Ishikawa (cell line): ENCODE measurements at regions not wholly inside any gene's neighbourhood (a gene's known extent, or its start where the extent isn't known, plus 50 kb on each side); places are given as distances from the start of the nearest gene placed in this dataset.

Source experiments
- CEBPB ChIP-seq: IDR thresholded peaks from 2 replicates; pipeline ENCODE4 v1.6.1; 2012
- CREB1 ChIP-seq: IDR thresholded peaks from 2 replicates; pipeline ENCODE4 v1.6.1; 2012; ENCODE audit warnings: low read depth
- EGR1 ChIP-seq: IDR thresholded peaks from 2 replicates; pipeline ENCODE4 v1.6.1; 2012
- EP300 ChIP-seq: IDR thresholded peaks from 2 replicates; pipeline ENCODE4 v1.6.1; 2012; ENCODE audit warnings: borderline replicate concordance
- FOXM1 ChIP-seq: IDR thresholded peaks from 2 replicates; pipeline ENCODE4 v1.6.1; 2012; ENCODE audit warnings: low read depth, borderline replicate concordance
- NFIC ChIP-seq: IDR thresholded peaks from 2 replicates; pipeline ENCODE4 v1.6.1; 2012
- RAD21 ChIP-seq: IDR thresholded peaks from 2 replicates; pipeline ENCODE4 v1.6.1; 2012; ENCODE audit warnings: low read depth
- TAF1 ChIP-seq: IDR thresholded peaks from 2 replicates; pipeline ENCODE4 v1.6.1; 2012; ENCODE audit warnings: low read depth, mild to moderate bottlenecking
- YY1 ChIP-seq: IDR thresholded peaks from 2 replicates; pipeline ENCODE4 v1.6.1; 2012; ENCODE audit warnings: low read depth
- ZBTB7A ChIP-seq: IDR thresholded peaks from 2 replicates; pipeline ENCODE4 v1.6.1; 2012; ENCODE audit warnings: low read depth
- TF ChIP-seq, protein P1 (sequence below): IDR thresholded peaks from 2 replicates; pipeline ENCODE4 v1.6.1; 2012; ENCODE audit warnings: low read depth, mild to moderate bottlenecking
- TF ChIP-seq, protein P2 (sequence below): IDR thresholded peaks from 2 replicates; pipeline ENCODE4 v1.6.1; 2012

DNA sequence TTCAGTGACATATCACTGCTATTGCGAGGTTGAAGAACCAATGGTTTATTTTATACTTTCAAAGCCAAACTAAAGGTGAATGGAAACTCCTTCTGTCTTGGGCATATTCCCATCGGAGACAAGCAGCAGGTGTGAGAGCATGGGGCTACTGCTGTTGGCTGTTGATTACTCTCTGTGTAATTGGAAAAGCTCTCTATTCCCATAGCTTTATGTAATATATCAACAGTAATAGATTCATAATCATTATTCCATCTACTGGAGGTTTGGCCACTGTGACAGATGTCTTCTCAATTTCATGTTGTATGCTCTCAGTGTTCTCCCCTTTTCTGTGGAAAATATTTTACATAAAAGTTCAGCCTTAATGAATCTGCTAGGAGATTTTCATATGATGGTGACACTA, 352.0 kb downstream of the BTG1 start:
- TF ChIP-seq RAD21 (no peak), FOXM1 (no peak), EGR1 (no peak), CEBPB (no peak), ZBTB7A (no peak), NFIC (no peak), EP300 (no peak), TAF1 (no peak), YY1 (no peak), CREB1 (no peak)
- TF ChIP-seq, protein P1, sequence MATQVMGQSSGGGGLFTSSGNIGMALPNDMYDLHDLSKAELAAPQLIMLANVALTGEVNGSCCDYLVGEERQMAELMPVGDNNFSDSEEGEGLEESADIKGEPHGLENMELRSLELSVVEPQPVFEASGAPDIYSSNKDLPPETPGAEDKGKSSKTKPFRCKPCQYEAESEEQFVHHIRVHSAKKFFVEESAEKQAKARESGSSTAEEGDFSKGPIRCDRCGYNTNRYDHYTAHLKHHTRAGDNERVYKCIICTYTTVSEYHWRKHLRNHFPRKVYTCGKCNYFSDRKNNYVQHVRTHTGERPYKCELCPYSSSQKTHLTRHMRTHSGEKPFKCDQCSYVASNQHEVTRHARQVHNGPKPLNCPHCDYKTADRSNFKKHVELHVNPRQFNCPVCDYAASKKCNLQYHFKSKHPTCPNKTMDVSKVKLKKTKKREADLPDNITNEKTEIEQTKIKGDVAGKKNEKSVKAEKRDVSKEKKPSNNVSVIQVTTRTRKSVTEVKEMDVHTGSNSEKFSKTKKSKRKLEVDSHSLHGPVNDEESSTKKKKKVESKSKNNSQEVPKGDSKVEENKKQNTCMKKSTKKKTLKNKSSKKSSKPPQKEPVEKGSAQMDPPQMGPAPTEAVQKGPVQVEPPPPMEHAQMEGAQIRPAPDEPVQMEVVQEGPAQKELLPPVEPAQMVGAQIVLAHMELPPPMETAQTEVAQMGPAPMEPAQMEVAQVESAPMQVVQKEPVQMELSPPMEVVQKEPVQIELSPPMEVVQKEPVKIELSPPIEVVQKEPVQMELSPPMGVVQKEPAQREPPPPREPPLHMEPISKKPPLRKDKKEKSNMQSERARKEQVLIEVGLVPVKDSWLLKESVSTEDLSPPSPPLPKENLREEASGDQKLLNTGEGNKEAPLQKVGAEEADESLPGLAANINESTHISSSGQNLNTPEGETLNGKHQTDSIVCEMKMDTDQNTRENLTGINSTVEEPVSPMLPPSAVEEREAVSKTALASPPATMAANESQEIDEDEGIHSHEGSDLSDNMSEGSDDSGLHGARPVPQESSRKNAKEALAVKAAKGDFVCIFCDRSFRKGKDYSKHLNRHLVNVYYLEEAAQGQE: no peak
- TF ChIP-seq, protein P2, sequence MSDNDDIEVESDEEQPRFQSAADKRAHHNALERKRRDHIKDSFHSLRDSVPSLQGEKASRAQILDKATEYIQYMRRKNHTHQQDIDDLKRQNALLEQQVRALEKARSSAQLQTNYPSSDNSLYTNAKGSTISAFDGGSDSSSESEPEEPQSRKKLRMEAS: no peak
